ENCODE measurements at regions not wholly inside any gene's neighbourhood (a gene's known extent, or its start where the extent isn't known, plus 50 kb on each side); places are given as distances from the start of the nearest gene placed in this dataset.

- TF ChIP-seq CTCF (IDR thresholded peaks at IDR 0.05) (no peak), POLR2AphosphoS5 (IDR thresholded peaks at IDR 0.05; ENCODE audit: low read depth, low read length) (no peak), TCF7L2 (IDR thresholded peaks at IDR 0.05; ENCODE audit: low read depth, low read length) (no peak)
- TF ChIP-seq, protein P1, sequence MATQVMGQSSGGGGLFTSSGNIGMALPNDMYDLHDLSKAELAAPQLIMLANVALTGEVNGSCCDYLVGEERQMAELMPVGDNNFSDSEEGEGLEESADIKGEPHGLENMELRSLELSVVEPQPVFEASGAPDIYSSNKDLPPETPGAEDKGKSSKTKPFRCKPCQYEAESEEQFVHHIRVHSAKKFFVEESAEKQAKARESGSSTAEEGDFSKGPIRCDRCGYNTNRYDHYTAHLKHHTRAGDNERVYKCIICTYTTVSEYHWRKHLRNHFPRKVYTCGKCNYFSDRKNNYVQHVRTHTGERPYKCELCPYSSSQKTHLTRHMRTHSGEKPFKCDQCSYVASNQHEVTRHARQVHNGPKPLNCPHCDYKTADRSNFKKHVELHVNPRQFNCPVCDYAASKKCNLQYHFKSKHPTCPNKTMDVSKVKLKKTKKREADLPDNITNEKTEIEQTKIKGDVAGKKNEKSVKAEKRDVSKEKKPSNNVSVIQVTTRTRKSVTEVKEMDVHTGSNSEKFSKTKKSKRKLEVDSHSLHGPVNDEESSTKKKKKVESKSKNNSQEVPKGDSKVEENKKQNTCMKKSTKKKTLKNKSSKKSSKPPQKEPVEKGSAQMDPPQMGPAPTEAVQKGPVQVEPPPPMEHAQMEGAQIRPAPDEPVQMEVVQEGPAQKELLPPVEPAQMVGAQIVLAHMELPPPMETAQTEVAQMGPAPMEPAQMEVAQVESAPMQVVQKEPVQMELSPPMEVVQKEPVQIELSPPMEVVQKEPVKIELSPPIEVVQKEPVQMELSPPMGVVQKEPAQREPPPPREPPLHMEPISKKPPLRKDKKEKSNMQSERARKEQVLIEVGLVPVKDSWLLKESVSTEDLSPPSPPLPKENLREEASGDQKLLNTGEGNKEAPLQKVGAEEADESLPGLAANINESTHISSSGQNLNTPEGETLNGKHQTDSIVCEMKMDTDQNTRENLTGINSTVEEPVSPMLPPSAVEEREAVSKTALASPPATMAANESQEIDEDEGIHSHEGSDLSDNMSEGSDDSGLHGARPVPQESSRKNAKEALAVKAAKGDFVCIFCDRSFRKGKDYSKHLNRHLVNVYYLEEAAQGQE (IDR thresholded peaks at IDR 0.05; ENCODE audit: insufficient read depth in 1 of 2, low read depth in 2 of 2, low read length in 1 of 2): no peak
Observed at GRCh38 chr17:22267019-22267418, 574.7 kb downstream of the KCNJ18 start.

All from Panc1 (cell line).